GM18502 (cell line): ENCODE measurements at regions not wholly inside any gene's neighbourhood (a gene's known extent, or its start where the extent isn't known, plus 50 kb on each side); places are given as distances from the start of the nearest gene placed in this dataset.
"Not testable (repeated sequence)": the region's sequence is repeated elsewhere in the genome, so short reads cannot be mapped to it uniquely, and the experiment has no call there.

Experiments used
- ATAC-seq: cut with Tn5 transposase; IDR thresholded peaks from one replicate; pipeline ENCODE4 v1.9.1; 2021; ENCODE audit warnings: mild to moderate bottlenecking; ENCODE audit not compliant: unreplicated experiment, poor library complexity

DNA sequence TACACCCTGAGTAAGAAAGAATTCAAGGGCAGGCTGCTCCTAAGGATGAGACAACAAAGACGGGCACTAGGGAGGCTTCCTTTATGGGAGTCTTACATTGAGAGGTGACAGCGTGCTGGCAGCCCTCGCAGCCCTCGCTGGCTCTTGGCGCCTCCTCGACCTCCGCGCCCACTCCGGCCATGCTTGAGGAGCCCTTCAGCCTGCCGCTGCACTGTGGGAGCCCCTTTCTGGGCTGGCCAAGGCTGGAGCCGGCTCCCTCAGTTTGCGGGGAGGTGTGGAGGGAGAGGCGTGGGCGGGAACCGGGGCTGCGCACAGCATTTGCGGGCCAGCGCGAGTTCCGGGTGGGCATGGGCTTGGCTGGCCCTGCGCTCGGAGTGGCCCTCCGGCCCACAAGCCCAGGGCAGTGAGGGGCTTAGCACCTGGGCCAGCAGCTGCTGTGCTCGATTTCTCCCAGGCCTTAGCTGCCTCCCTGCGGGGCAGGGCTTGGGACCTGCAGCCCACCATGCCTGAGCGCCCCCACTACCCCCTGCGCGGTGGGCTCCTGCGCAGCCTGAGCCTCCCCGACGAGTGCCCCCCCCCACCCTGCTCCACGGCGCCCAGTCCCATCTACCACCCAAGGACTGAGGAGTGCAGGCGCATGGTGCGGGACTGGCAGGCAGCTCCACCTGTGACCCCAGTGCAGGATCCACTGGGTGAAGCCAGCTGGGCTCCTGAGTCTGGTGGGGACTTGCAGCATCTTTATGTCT lies 75.3 kb downstream of the BARX1 start:
- not testable (repeated sequence) for ATAC-seq

GRCh38 chr9:93875330-93875729 lies 79.8 kb downstream of the BARX1 start:
- no peak for ATAC-seq

DNA sequence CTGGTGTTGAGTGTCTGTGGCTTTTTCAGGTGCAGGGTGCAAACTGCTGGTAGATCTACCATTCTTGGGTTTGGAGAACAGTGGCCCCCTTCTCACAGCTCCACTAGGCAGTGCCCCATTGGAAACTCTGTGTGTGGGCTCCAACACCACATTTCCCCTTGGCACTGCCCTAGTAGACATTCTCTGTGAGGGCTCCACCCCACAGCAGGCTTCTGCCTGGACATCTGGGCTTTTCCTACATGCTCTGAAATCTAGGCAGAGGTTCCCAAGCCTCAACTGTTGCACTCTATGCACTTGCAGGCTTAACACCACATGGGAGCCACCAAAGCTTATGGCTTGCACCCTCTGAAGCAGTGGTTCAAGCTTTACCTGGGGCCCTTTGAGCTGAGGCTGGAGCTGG lies 80.9 kb downstream of the BARX1 start:
- ATAC-seq: no peak

- ATAC-seq: no peak
Observed at GRCh38 chr9:93871286-93871685, 83.9 kb downstream of the BARX1 start.

DNA sequence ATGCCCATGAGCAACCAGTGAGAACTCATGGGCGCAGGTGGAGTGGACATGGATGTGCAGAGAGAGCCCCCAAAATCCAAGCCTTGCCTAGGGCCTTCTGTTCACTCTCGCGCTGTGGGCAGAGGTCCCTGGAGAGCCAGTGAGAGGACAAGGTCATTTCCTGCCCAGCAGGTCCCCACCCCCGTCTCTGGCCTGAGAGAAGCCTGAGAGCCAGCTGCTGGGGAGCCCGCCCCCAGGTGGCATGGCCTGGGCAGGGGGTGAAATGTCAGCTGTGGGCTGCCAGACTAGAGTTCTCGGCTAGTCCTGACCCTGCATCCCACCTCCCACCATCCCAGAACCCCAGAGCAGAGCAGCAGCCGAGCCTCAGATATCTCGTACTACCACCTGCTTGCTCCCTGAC lies 85.3 kb downstream of the BARX1 start:
- ATAC-seq: no peak

DNA sequence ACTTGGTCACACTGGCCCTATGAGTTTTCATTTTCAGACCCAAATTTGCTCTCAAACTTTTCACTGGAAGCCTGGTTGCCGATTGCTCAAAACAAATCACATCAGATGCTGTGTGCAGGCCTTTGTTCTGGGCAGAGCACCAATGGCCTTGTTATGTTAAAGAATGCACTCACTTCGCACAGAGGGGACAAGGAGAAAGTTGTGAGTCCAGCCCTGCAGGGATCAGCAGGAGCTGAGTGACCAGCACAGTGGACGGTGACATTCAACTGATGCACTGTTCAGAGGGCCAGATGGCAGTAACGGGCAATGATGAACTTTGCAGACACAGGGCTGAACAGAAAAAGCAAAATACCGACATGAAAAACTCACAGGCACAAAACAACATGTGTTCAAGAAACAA lies 86.1 kb downstream of the BARX1 start:
- no peak for ATAC-seq

DNA sequence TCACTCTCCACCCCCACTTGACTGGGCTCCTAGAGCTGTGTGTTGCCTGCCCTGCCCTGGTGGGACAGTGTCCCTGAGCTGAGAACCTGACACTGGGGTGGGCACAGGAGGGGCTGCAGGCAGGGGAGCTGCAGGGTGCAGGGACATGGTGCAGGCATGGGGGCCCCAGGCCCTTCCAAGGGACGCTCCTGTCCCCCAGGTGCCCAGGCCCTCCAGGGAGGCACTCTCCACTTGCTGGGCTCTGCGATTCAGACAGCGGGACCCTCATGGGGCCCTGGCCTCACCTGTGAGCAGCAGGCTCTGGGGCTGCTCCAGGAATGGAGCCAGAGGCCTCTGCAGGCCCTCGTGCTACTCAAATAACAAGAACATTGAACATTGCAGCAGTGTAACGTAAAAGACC lies 89.4 kb downstream of the BARX1 start:
- ATAC-seq: no peak

DNA sequence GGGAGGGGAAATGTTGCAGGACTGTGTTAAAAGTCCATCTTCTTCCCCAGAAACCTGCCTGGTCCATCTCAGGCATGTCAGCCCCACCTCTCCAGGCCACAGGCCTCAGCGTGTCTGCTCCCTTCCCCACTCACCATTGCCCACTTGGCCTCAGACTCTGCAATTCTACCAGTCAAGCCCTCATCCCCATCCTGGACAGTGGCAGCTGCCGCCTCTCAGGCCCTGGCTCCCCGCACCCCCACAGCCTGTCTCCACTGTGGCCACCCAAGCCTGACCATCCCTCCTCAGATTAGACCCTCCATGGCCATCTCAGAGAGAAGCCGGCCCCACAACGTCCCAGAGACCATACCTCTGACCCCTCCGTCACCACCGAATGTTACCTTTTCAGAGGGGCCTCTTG lies 89.9 kb downstream of the BARX1 start:
- no peak for ATAC-seq

GRCh38 chr9:93864840-93865239 lies 90.3 kb downstream of the BARX1 start:
- ATAC-seq: no peak

DNA sequence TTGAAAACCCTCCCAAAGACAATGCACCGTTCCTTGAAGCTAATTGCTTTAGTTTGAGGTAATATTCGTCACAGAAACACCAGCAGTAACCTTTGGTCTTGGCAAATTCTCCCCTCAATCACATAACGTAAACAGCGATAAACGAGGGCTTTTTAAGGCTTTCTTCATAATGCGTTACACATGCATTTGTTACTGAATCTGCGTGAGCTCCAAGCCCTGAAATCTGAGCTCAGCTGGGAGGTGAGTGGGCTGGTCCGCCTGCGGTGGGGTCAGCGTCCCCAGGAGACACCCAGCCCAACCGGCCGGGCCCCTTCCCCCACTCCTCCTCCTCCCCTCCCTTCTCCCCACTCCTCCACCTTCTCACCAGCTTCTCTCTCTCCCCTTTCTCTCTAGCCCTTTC lies 91.1 kb downstream of the BARX1 start:
- ATAC-seq: no peak

GRCh38 chr9:93862877-93863545 lies 92.1 kb downstream of the BARX1 start:
- ATAC-seq: no peak

- no peak for ATAC-seq
Observed at GRCh38 chr9:93861736-93862358, 93.3 kb downstream of the BARX1 start.

DNA sequence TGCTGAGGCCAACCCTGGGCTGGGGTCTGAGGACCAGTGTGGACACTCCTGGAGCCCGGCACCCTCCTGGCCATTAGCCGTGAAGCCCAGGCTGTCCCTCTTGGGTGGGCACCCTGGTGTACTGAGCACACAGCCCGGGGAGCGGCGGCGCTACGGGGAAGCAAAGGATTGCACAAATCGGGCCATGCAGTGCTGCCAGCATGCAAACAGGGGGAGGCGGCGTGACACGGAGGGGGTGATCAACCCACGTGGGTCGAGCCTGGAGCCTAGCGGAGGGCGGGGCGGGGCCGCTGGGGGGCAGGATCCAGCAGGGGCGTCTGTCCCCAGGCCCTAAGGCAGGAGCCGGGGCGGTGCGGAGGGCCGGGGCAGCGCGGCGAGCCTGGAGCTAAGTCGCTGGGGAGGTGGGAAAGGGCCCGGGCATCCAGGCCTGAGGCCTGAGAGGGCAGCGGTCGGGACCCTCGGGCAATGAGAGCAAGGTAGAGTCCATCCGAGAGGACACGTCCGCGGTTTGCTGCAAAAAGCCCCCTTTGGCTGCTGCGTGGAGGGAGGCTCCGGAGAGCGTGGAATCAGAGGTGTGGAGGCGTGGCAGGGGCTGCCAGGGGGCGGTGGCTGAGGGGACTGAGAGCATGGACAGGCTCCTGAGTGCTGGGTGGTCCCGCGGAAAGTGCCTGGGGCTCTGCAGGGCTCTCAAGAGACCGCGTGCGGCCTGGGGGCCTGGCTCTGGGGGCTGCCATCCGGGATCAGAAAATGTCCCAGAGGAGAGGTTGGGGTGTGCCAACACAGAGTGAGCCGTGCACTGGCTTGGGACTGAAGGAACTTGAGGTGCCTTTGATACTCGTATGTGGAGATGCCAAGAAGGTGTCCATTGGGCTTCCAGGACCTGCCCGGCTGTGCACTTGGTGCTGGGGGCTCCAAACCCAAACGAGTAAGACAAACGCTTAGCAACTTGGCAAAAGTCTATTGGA lies 94.2 kb downstream of the BARX1 start:
- ATAC-seq: no peak

GRCh38 chr9:93859431-93860215 lies 95.5 kb downstream of the BARX1 start:
- no peak for ATAC-seq

GRCh38 chr9:93857528-93857927 lies 97.6 kb downstream of the BARX1 start:
- ATAC-seq: no peak

DNA sequence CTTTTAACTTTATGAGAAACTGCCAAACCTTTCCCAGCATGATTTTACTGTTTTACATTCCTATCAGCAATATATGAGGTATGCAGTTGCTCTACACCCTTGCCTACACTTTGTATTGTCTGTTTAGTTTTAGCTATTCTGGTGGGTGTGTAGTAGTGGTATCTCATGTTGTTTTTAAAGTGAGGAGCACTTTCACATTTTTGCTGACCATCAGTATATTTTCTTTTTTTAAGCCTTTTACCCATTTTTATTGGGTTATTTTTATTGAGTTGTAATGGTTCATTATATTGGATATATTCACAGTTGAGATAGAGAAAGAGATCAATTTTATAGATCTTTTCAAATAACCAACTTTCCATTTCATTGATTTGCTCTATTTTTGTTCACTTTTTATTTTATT lies 102.4 kb downstream of the BARX1 start:
- ATAC-seq: no peak

DNA sequence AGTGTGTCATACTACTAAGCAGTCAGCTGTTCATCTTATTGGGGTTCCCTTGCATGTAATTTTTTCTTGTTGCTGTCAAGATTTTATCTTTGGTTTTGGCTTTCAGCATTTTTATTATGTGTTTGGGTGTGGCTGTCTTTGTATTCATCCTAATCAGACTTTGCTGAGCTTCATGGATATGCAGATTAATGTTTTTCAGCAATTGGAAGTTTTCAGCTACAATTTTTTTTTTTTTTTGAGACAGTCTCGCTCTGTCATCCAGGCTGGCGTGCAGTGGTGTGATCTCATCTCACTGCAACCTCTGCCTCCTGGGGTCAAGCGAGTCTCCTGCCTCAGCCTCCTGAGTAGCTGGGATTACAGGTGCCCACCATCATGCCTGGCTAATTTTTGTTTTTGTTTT lies 108.8 kb downstream of the BARX1 start:
- no peak for ATAC-seq

- ATAC-seq: no peak
Observed at GRCh38 chr9:93843396-93843795, 111.8 kb downstream of the BARX1 start.

DNA sequence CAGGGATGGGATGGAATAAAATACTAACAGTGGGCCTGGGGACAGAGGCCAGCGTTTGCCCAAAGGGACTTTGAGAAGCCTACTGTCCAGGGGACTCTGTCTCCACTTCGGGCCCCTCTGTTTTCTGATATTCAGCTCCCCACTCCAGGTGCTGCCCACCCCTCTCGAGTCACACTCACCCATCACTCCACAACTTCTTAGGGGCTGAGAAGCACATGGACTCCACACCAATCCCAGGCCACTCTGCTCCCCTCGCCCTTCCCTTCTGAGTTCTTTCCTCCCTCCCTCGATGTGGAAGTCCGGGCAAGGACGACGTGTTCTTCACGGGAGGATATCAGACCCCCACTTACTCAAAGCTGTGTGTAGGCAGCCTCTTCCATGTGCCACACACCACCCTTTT lies 124.5 kb downstream of the BARX1 start:
- no peak for ATAC-seq
